Naive thymus-derived CD4-positive, alpha-beta T cell (primary cell): ENCODE measurements at regions not wholly inside any gene's neighbourhood (a gene's known extent, or its start where the extent isn't known, plus 50 kb on each side); places are given as distances from the start of the nearest gene placed in this dataset.
"Not testable (repeated sequence)": the region's sequence is repeated elsewhere in the genome, so short reads cannot be mapped to it uniquely, and the experiment has no call there.

ENCODE experiments used
- ATAC-seq: fragments of 150-1000 bp; cut with Tn5 transposase; 2 replicates; pipeline ENCODE4 v1.10.0; 2021; ENCODE audit warnings: mild to moderate bottlenecking, moderate library complexity
- CTCF ChIA-PET: fragments of 350-600 bp; sonication (Branson Sonifier 250); formaldehyde crosslinking; loops from one replicate; lab custom pipeline; 2021; ENCODE audit warnings: antibody characterized with exemption; lab: Charles Lee
- POLR2A ChIA-PET: fragments of 350-600 bp; sonication (Branson Sonifier 250); formaldehyde crosslinking; loops from one replicate; lab custom pipeline; 2021; ENCODE audit warnings: antibody characterized with exemption, inconsistent platforms; lab: Charles Lee
- DNase-seq, 9 donors: peaks; one replicate each; pipeline versions ENCODE4 v3.0.0 to v3.0.0-alpha.2; 2020 to 2022; ENCODE audit warnings: mixed read lengths in 1 of 9
- H3K27ac ChIP-seq: one replicate; pipeline ENCODE4 v1.7.0; 2013; ENCODE audit warnings: mild to moderate bottlenecking, low read depth, low read length, moderate library complexity
- H3K27me3 ChIP-seq, 2 donors: one replicate each; pipeline ENCODE4 v1.7.0; 2013; ENCODE audit warnings: low read length in 2 of 2, mild to moderate bottlenecking in 2 of 2, moderate library complexity in 2 of 2; ENCODE audit not compliant: control insufficient read depth in 2 of 2, insufficient read depth in 2 of 2
- H3K36me3 ChIP-seq, 3 experiments: 1 replicate in 2 of 3; 2 replicates in 1 of 3; pipeline ENCODE4 v1.7.0; 2013; ENCODE audit warnings: low read length in 3 of 3, mild to moderate bottlenecking in 3 of 3, moderate library complexity in 1 of 3; ENCODE audit not compliant: insufficient read depth in 3 of 3, control insufficient read depth in 2 of 3
- H3K4me1 ChIP-seq, 2 donors: one replicate each; pipeline ENCODE4 v1.7.0; 2013; ENCODE audit warnings: low read length in 2 of 2, mild to moderate bottlenecking in 2 of 2, moderate library complexity in 1 of 2; ENCODE audit not compliant: control insufficient read depth in 2 of 2, insufficient read depth in 2 of 2
- H3K4me3 ChIP-seq: 2 replicates; pipeline ENCODE4 v1.7.0; 2013; ENCODE audit warnings: mild to moderate bottlenecking, low read length
- H3K9me3 ChIP-seq, 3 experiments: 1 replicate in 2 of 3; 2 replicates in 1 of 3; pipeline ENCODE4 v1.7.0; 2013; ENCODE audit warnings: low read length in 3 of 3; ENCODE audit not compliant: control insufficient read depth in 2 of 3
- H3K27ac Mint-ChIP-seq, 9 donors: one replicate each; pipeline ENCODE4 v1.8.0; 2020 to 2022; ENCODE audit warnings: mixed read lengths in 9 of 9, mild to moderate bottlenecking in 8 of 9, moderate library complexity in 5 of 9, inconsistent platforms in 2 of 9
- H3K27me3 Mint-ChIP-seq, 5 donors: one replicate each; pipeline ENCODE4 v1.8.0; 2021 to 2022; ENCODE audit warnings: mixed read lengths in 5 of 5, mild to moderate bottlenecking in 1 of 5
- H3K36me3 Mint-ChIP-seq, 5 donors: one replicate each; pipeline ENCODE4 v1.8.0; 2020 to 2022; ENCODE audit warnings: mixed read lengths in 5 of 5, mild to moderate bottlenecking in 3 of 5, inconsistent platforms in 1 of 5
- H3K4me1 Mint-ChIP-seq, 7 donors: one replicate each; pipeline ENCODE4 v1.8.0; 2020 to 2022; ENCODE audit warnings: mixed read lengths in 7 of 7, mild to moderate bottlenecking in 3 of 7, inconsistent platforms in 1 of 7
- H3K4me3 Mint-ChIP-seq, 10 donors: one replicate each; pipeline ENCODE4 v1.8.0; 2020 to 2022; ENCODE audit warnings: mild to moderate bottlenecking in 10 of 10, mixed read lengths in 10 of 10, moderate library complexity in 6 of 10, inconsistent platforms in 2 of 10
- H3K9me3 Mint-ChIP-seq, 11 donors: one replicate each; pipeline ENCODE4 v1.8.0; 2020 to 2022; ENCODE audit warnings: mixed read lengths in 11 of 11, mild to moderate bottlenecking in 4 of 11, inconsistent platforms in 1 of 11, moderate library complexity in 1 of 11
- intact Hi-C, 2 donors: fragments of 100-400 bp; cut with micrococcal nuclease; formaldehyde crosslinking; loops; one replicate each; pipeline ENCODE4 v1.15.1; 2023

DNA sequence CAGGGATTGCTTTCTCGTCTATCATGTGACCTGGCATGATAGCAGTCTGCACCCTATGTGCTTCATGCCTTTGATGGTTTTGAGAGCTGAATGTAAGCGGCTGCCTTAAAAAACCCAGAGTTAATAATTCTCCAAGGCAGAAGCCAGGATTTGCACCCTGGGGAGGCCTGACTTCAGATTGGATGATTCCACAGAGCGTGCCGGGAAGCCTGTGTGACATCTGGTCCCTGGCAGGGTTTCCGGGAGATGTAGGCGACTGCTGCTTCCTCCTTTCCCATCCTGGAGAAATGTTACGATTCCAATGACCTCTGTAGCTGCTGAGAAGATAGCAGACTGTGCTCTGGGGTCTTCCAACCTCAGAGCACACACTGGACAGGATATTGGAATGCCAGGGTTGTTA is 255.0 kb downstream of the GADD45G start:
- H3K9me3 Mint-ChIP-seq, POLR2A ChIA-PET, H3K4me3 ChIP-seq, ATAC-seq, DNase-seq, CTCF ChIA-PET, intact Hi-C loops, H3K4me3 Mint-ChIP-seq, H3K27ac ChIP-seq, H3K27me3 ChIP-seq, H3K4me1 ChIP-seq, H3K36me3 Mint-ChIP-seq, H3K36me3 ChIP-seq, H3K27ac Mint-ChIP-seq, H3K9me3 ChIP-seq: not testable (repeated sequence)
- peaks cover 0 to 57% (median 4%) of the 10 kb centered on the region in 5 donors for H3K27me3 Mint-ChIP-seq
- peaks cover 0 to 12% (median 0%) of the 10 kb centered on the region in 7 donors for H3K4me1 Mint-ChIP-seq

DNA sequence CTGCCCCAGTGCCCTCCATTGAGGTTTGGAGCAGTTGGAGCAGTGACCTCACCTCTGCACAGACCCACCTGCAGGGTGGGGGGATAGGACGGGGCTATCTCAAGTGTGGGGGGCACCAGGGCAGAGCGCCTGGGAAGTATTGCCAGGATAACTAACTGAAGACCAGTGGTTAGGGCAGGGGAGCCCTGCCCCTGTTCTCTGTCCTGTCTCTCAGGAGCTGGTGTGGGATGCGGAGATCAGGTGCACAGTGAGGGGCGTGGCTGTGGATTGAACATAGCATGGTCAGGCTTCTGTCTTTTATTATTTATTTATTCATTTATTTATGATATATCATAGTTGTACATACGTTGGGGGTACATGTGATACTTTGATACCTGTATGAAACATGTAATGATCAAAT is 256.6 kb downstream of the GADD45G start:
- intact Hi-C loops, H3K4me1 ChIP-seq, DNase-seq, H3K36me3 Mint-ChIP-seq, ATAC-seq, H3K9me3 Mint-ChIP-seq, H3K27ac Mint-ChIP-seq, H3K4me3 Mint-ChIP-seq, H3K27ac ChIP-seq, H3K27me3 ChIP-seq, CTCF ChIA-PET, H3K36me3 ChIP-seq, H3K4me3 ChIP-seq, H3K9me3 ChIP-seq, POLR2A ChIA-PET: not testable (repeated sequence)
- Mint-ChIP-seq H3K27me3 (peaks cover 0 to 46% (median 4%) of the 10 kb centered on the region in 5 donors), H3K4me1 (peaks cover 0 to 12% (median 0%) of the 10 kb centered on the region in 7 donors)

DNA sequence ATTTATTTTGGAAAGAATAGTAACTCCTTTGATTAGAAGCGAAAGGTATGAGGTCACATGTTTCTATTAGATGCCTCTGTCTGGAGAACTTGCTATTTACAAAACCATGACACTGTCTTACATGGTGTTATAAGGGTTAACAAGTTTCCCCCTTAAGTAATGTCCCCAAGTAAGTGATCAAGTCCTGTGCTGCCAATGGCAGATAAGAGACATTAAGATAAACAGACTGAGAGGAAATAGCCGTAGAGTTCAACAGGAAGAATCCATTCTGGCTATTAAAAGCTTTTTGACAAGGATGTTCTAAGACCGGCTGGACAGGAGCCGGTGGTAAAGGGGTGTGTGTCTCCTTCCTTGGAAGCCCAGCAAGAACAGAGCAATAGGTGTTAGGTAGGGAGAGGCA is 257.5 kb downstream of the GADD45G start:
- intact Hi-C loops: no loop called here
- H3K27ac Mint-ChIP-seq: no peak overlapping the region
- H3K4me3 Mint-ChIP-seq: no peak overlapping the region

GRCh38 chr9:89863141-89863540 is 258.3 kb downstream of the GADD45G start:
- H3K4me3 ChIP-seq: no peak overlapping the region
- DNase-seq: no peak
- POLR2A ChIA-PET: no interaction called here
- H3K4me1 ChIP-seq: no peaks in the 10 kb centered on the region
- peaks cover 0 to 12% (median 0%) of the 10 kb centered on the region in 7 donors for H3K4me1 Mint-ChIP-seq
- no peak overlapping the region for H3K27ac Mint-ChIP-seq
- H3K36me3 ChIP-seq: no peaks in the 10 kb centered on the region
- H3K4me3 Mint-ChIP-seq: no peak overlapping the region
- intact Hi-C loops: no loop called here
- CTCF ChIA-PET: no interaction called here
- ATAC-seq: no peak
- H3K27ac ChIP-seq: no peak overlapping the region
- H3K27me3 ChIP-seq: no peaks in the 10 kb centered on the region
- no peaks in the 10 kb centered on the region for H3K9me3 ChIP-seq
- no peaks in the 10 kb centered on the region for H3K36me3 Mint-ChIP-seq
- H3K9me3 Mint-ChIP-seq: no peaks in the 10 kb centered on the region
- H3K27me3 Mint-ChIP-seq: peaks cover 0 to 33% (median 4%) of the 10 kb centered on the region in 5 donors

More for the DNA sequence above, 257.5 kb downstream of the GADD45G start:
- no peak for DNase-seq
- peaks cover 0 to 40% (median 4%) of the 10 kb centered on the region in 5 donors for H3K27me3 Mint-ChIP-seq
- no peaks in the 10 kb centered on the region for H3K9me3 ChIP-seq
- H3K27me3 ChIP-seq: no peaks in the 10 kb centered on the region
- CTCF ChIA-PET: no interaction called here
- H3K36me3 Mint-ChIP-seq: no peaks in the 10 kb centered on the region
- no peaks in the 10 kb centered on the region for H3K9me3 Mint-ChIP-seq
- peaks cover 0 to 12% (median 0%) of the 10 kb centered on the region in 7 donors for H3K4me1 Mint-ChIP-seq
- POLR2A ChIA-PET: no interaction called here
- H3K4me3 ChIP-seq: no peak overlapping the region
- H3K27ac ChIP-seq: no peak overlapping the region
- no peaks in the 10 kb centered on the region for H3K36me3 ChIP-seq
- ATAC-seq: no peak
- no peaks in the 10 kb centered on the region for H3K4me1 ChIP-seq

GRCh38 chr9:89863837-89864236 is 259.0 kb downstream of the GADD45G start:
- Histone ChIP-seq H3K27me3 (no peaks in the 10 kb centered on the region), H3K9me3 (no peaks in the 10 kb centered on the region), H3K36me3 (no peaks in the 10 kb centered on the region), H3K4me3 (no peak overlapping the region), H3K4me1 (no peaks in the 10 kb centered on the region), H3K27ac (no peak overlapping the region)
- intact Hi-C loops: no loop called here
- no peaks in the 10 kb centered on the region for H3K36me3 Mint-ChIP-seq
- no peak for ATAC-seq
- ChIA-PET CTCF (no interaction called here), POLR2A (no interaction called here)
- peak overlapping the region in 1 of 9 donors; percentile 5 for H3K27ac Mint-ChIP-seq
- H3K4me1 Mint-ChIP-seq: peaks cover 0 to 10% (median 0%) of the 10 kb centered on the region in 7 donors
- H3K9me3 Mint-ChIP-seq: no peaks in the 10 kb centered on the region
- peaks cover 0 to 29% (median 3%) of the 10 kb centered on the region in 5 donors for H3K27me3 Mint-ChIP-seq
- DNase-seq: no peak
- H3K4me3 Mint-ChIP-seq: no peak overlapping the region

- Mint-ChIP-seq H3K36me3 (no peaks in the 10 kb centered on the region), H3K4me3 (no peak overlapping the region), H3K4me1 (peaks cover 0 to 5% (median 0%) of the 10 kb centered on the region in 7 donors), H3K9me3 (no peaks in the 10 kb centered on the region), H3K27ac (no peak overlapping the region), H3K27me3 (peaks cover 0 to 25% (median 3%) of the 10 kb centered on the region in 5 donors)
- ChIA-PET CTCF (no interaction called here), POLR2A (no interaction called here)
- H3K36me3 ChIP-seq: no peaks in the 10 kb centered on the region
- DNase-seq: no peak
- H3K4me3 ChIP-seq: no peak overlapping the region
- no peaks in the 10 kb centered on the region for H3K27me3 ChIP-seq
- H3K27ac ChIP-seq: no peak overlapping the region
- H3K9me3 ChIP-seq: no peaks in the 10 kb centered on the region
- H3K4me1 ChIP-seq: no peaks in the 10 kb centered on the region
- intact Hi-C loops: no loop called here
- ATAC-seq: no peak
These were observed 259.4 kb downstream of the GADD45G start for GRCh38 chr9:89864257-89864656.

- Mint-ChIP-seq H3K4me3 (no peak overlapping the region), H3K4me1 (peaks cover 0 to 5% (median 0%) of the 10 kb centered on the region in 7 donors), H3K9me3 (no peaks in the 10 kb centered on the region), H3K27ac (no peak overlapping the region), H3K27me3 (peaks cover 0 to 24% (median 3%) of the 10 kb centered on the region in 5 donors), H3K36me3 (no peaks in the 10 kb centered on the region)
- Histone ChIP-seq H3K36me3 (no peaks in the 10 kb centered on the region), H3K9me3 (no peaks in the 10 kb centered on the region), H3K27ac (no peak overlapping the region), H3K4me3 (no peak overlapping the region), H3K27me3 (no peaks in the 10 kb centered on the region), H3K4me1 (no peaks in the 10 kb centered on the region)
- POLR2A ChIA-PET: no interaction called here
- DNase-seq (no peak), ATAC-seq (no peak)
- intact Hi-C loops: no loop called here
- CTCF ChIA-PET: no interaction called here
These were observed 259.9 kb downstream of the GADD45G start for GRCh38 chr9:89864731-89865130.
